Left kidney (tissue), 1 donor: ENCODE measurements at regions not wholly inside any gene's neighbourhood (a gene's known extent, or its start where the extent isn't known, plus 50 kb on each side); places are given as distances from the start of the nearest gene placed in this dataset.

Experiments
- DNase-seq: peaks from one replicate; pipeline ENCODE4 v3.0.0-alpha.2; 2013

- no peak for DNase-seq
Observed at GRCh38 chr22:48615171-48616008, 1212.3 kb downstream of the BRD1 start.

- no peak for DNase-seq
Observed at GRCh38 chr22:48613566-48614200, 1214.0 kb downstream of the BRD1 start.

GRCh38 chr22:48612077-48612995 lies 1215.3 kb downstream of the BRD1 start:
- no peak for DNase-seq

- no peak for DNase-seq
Observed at GRCh38 chr22:48609279-48609865, 1218.3 kb downstream of the BRD1 start.

- no peak for DNase-seq
Observed at GRCh38 chr22:48607901-48608662, 1219.6 kb downstream of the BRD1 start.

GRCh38 chr22:48606684-48607307 lies 1220.9 kb downstream of the BRD1 start:
- DNase-seq, result no peak

- DNase-seq, result no peak
Observed at GRCh38 chr22:48605856-48606481, 1221.7 kb downstream of the BRD1 start.

GRCh38 chr22:48605125-48605524 lies 1222.5 kb downstream of the BRD1 start:
- no peak for DNase-seq

GRCh38 chr22:48603621-48604320 lies 1223.9 kb downstream of the BRD1 start:
- DNase-seq, result no peak

- DNase-seq, result no peak
Observed at GRCh38 chr22:48602805-48603518, 1224.7 kb downstream of the BRD1 start.

- DNase-seq, result no peak
Observed at GRCh38 chr22:48600681-48601080, 1227.0 kb downstream of the BRD1 start.

GRCh38 chr22:48600171-48600570 lies 1227.5 kb downstream of the BRD1 start:
- DNase-seq, result no peak

GRCh38 chr22:48599346-48599745 lies 1228.3 kb downstream of the BRD1 start:
- DNase-seq, result no peak

GRCh38 chr22:48596111-48596850 lies 1231.4 kb downstream of the BRD1 start:
- DNase-seq, result no peak

GRCh38 chr22:48595511-48595905 lies 1232.2 kb downstream of the BRD1 start:
- DNase-seq, result no peak

GRCh38 chr22:48594757-48595510 lies 1232.7 kb downstream of the BRD1 start:
- no peak for DNase-seq

- no peak for DNase-seq
Observed at GRCh38 chr22:48594016-48594756, 1233.5 kb downstream of the BRD1 start.
